Osteocyte (in vitro differentiated cells): ENCODE measurements at regions not wholly inside any gene's neighbourhood (a gene's known extent, or its start where the extent isn't known, plus 50 kb on each side); places are given as distances from the start of the nearest gene placed in this dataset.

Source experiments
- DNase-seq: peaks from one replicate; pipeline ENCODE4 v3.0.0; 2021; ENCODE audit warnings: mixed read lengths; ENCODE audit not compliant: unreplicated experiment; ENCODE audit errors: extremely low spot score
- H3K27ac Mint-ChIP-seq: one replicate; pipeline ENCODE4 v1.8.0; 2021; ENCODE audit warnings: mild to moderate bottlenecking, mixed read lengths; ENCODE audit not compliant: unreplicated experiment
- H3K27me3 Mint-ChIP-seq: one replicate; pipeline ENCODE4 v1.8.0; 2021; ENCODE audit warnings: mixed read lengths; ENCODE audit not compliant: unreplicated experiment
- H3K36me3 Mint-ChIP-seq: one replicate; pipeline ENCODE4 v1.8.0; 2021; ENCODE audit warnings: mixed read lengths; ENCODE audit not compliant: unreplicated experiment
- H3K4me1 Mint-ChIP-seq: one replicate; pipeline ENCODE4 v1.8.0; 2021; ENCODE audit warnings: mixed read lengths; ENCODE audit not compliant: unreplicated experiment
- H3K4me3 Mint-ChIP-seq: one replicate; pipeline ENCODE4 v1.8.0; 2021; ENCODE audit warnings: mild to moderate bottlenecking, moderate library complexity, mixed read lengths; ENCODE audit not compliant: unreplicated experiment
- H3K9me3 Mint-ChIP-seq: one replicate; pipeline ENCODE4 v1.8.0; 2021; ENCODE audit warnings: mixed read lengths; ENCODE audit not compliant: unreplicated experiment
- TF ChIP-seq, protein P1 (sequence below): fragments of 200-600 bp; sonication (generic); IDR thresholded peaks from 2 replicates; pipeline ENCODE4 v1.5.0; 2021; ENCODE audit warnings: antibody characterized with exemption, mild to moderate bottlenecking, moderate library complexity

DNA sequence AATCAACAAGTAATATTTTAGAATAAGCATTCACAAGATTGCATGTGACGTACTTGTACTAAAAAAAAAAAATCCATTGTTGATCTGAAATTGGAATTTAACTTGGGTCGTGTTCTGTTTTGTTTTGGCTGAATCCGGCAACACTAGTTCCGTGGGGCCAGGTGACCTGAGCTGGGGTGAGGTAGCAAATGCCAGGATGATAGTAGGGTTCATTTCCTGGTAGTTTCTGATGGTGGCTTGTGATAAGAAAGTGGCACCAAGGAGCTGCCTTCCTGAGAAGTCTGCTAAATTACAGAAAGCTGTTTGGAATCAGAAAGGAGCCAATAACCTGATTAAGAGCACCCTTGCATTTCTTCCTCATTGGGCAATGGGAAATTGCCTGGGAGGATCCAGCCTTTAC lies 126.4 kb upstream of the DLX2 start:
- DNase-seq, result no peak
- H3K36me3 Mint-ChIP-seq, result no peaks in the 10 kb centered on the region
- H3K4me3 Mint-ChIP-seq, result no peak overlapping the region
- no peak overlapping the region for H3K27ac Mint-ChIP-seq
- TF ChIP-seq, protein P1, sequence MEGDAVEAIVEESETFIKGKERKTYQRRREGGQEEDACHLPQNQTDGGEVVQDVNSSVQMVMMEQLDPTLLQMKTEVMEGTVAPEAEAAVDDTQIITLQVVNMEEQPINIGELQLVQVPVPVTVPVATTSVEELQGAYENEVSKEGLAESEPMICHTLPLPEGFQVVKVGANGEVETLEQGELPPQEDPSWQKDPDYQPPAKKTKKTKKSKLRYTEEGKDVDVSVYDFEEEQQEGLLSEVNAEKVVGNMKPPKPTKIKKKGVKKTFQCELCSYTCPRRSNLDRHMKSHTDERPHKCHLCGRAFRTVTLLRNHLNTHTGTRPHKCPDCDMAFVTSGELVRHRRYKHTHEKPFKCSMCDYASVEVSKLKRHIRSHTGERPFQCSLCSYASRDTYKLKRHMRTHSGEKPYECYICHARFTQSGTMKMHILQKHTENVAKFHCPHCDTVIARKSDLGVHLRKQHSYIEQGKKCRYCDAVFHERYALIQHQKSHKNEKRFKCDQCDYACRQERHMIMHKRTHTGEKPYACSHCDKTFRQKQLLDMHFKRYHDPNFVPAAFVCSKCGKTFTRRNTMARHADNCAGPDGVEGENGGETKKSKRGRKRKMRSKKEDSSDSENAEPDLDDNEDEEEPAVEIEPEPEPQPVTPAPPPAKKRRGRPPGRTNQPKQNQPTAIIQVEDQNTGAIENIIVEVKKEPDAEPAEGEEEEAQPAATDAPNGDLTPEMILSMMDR, result no peak
- peaks cover 14% of the 10 kb centered on the region for H3K4me1 Mint-ChIP-seq
- peaks cover 2% of the 10 kb centered on the region for H3K27me3 Mint-ChIP-seq
- H3K9me3 Mint-ChIP-seq, result no peaks in the 10 kb centered on the region

DNA sequence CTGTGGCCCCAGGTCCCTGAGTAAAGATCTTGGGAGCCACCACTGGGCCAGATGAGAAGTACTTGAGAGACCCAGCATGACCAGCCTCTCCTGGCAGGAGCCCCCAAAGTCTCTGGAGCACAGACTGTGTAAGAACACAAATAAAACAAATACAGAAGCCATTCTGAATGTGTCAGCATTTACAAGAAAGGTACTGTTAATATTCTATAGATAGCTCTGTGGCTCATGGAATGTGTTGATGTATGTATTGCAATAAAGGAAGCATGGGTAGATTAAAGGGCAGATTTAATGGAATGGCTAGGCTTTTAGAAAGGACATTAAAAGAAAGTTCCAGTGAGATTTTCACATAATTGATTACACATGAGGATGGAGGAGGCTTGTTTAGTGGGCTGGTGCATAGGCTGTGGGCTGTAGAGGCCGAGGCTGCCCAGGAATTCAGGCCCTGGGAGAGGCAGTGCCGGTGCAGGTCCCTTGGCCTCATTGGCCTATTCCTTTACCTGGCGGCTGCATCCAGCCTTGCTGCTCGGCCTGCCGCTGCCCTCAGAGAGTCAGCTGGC lies 127.7 kb upstream of the DLX2 start:
- Mint-ChIP-seq H3K9me3 (no peaks in the 10 kb centered on the region), H3K36me3 (no peaks in the 10 kb centered on the region), H3K4me3 (no peak overlapping the region), H3K27me3 (peaks cover 13% of the 10 kb centered on the region), H3K27ac (no peak overlapping the region), H3K4me1 (peaks cover 27% of the 10 kb centered on the region)
- TF ChIP-seq, protein P1, result no peak
- no peak for DNase-seq

DNA sequence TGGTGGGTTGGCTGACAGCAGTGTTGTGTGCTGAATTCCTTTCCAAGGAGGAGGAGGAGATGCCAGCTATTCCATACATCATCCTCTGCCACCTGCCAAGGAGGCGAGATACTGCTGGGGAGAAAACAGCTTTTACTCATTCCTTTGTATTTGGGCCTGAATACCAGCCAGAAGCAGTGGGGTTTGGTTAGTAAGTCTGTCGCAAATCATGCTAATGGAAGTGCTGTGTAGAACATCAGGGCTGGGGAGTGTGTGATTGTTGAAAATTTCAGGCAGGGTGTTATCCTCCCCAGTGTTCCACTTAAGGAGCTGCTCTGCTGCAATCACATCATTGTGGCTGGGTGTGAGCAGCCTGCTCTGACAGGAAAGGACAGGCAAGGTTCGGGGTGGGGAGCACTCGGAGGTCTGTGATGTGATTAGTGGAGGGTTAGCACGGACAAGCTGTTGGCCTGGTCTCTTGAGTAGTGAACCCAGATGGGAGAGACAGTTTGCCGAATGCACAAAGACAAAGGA lies 128.2 kb upstream of the DLX2 start:
- H3K4me3 Mint-ChIP-seq, result no peak overlapping the region
- H3K4me1 Mint-ChIP-seq, result peaks cover 30% of the 10 kb centered on the region
- TF ChIP-seq, protein P1, result no peak
- H3K27ac Mint-ChIP-seq, result no peak overlapping the region
- no peak for DNase-seq
- no peaks in the 10 kb centered on the region for H3K9me3 Mint-ChIP-seq
- peaks cover 18% of the 10 kb centered on the region for H3K27me3 Mint-ChIP-seq
- H3K36me3 Mint-ChIP-seq, result no peaks in the 10 kb centered on the region

DNA sequence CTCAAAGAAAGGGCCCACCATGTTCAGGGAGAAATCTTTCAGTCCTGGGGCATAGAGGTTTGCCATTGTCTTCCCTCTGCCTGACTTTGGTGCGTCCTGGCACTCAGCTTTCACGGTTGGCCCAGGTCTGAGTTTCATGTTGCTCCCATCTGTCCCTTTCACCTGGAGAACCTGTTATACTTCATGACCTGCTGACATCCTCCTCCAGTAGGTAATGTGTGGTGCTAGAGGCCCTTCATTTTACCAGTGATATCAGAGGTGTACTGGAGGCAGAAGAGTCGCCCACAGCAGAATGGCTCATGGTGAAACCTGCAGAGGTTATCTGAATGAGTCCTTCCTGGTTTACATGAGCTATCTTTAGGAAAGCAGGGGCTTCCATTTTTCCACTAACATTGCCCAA lies 128.8 kb upstream of the DLX2 start:
- Mint-ChIP-seq H3K27me3 (peaks cover 22% of the 10 kb centered on the region), H3K27ac (no peak overlapping the region), H3K4me3 (no peak overlapping the region), H3K36me3 (no peaks in the 10 kb centered on the region), H3K4me1 (peaks cover 30% of the 10 kb centered on the region), H3K9me3 (no peaks in the 10 kb centered on the region)
- no peak for DNase-seq
- TF ChIP-seq, protein P1, result no peak

DNA sequence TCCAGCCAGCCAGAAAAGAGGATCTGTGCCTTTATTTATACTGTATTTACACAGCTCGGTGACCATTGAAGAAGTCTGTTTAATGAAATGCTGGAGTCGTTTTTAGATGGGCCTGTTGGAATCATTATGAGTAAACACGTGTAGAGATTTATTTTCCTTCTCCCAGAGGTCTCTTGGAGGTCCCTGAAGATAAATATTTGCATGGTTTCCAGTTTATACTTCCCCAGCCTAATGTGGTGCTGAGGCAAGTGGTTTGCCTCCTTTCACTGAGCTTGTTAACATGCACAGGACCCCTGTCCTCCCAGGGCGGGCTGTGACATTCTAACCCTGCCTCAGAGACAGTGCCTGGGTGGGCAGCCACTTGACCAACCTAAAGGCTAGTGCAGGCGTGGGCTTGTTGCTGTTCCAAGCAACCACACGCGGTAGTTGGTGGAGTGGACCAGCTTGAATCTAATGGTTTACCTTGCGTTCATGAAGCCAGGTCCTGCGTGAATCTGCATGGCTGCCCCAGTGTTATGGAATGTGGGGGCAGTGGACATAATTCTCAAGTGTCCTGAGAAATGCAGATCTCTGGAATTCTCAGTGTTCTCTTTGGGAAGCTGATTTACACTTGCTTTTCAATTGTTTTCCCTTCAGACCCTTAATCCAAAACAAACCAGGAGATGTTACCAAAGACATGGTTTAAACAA lies 130.2 kb upstream of the DLX2 start:
- H3K4me1 Mint-ChIP-seq, result peaks cover 30% of the 10 kb centered on the region
- no peaks in the 10 kb centered on the region for H3K36me3 Mint-ChIP-seq
- peaks cover 22% of the 10 kb centered on the region for H3K27me3 Mint-ChIP-seq
- H3K9me3 Mint-ChIP-seq, result no peaks in the 10 kb centered on the region
- DNase-seq, result no peak
- H3K27ac Mint-ChIP-seq, result no peak overlapping the region
- H3K4me3 Mint-ChIP-seq, result no peak overlapping the region
- TF ChIP-seq, protein P1, result no peak
